ENCODE measurements at regions not wholly inside any gene's neighbourhood (a gene's known extent, or its start where the extent isn't known, plus 50 kb on each side); places are given as distances from the start of the nearest gene placed in this dataset.

DNA sequence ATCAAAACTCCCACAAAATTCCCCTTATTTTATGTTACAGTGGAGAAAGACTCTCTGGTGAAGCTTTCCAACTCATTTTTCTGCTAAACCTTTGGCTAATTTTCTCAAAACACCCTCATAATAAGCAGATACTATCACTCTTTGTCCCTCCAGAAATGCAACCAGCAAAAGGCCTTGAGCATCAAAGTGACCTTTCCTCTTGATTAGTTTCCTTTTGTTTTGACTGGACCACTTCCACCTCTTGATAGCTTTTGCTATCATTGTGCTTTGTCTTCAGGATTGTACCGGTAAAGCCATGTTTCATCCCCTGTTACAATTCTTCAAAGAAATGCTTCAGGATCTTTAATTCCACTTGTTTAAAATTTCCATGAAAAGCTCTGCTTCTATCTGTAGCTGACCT, 115.1 kb upstream of the SLC13A1 start:
- no peaks in the 10 kb centered on the region for H3K36me3 Mint-ChIP-seq (ENCODE audit: insufficient read depth, unreplicated experiment)
- CTCF ChIA-PET, result no interaction called here
- no peaks in the 10 kb centered on the region for H3K4me1 Mint-ChIP-seq (ENCODE audit: low read depth, unreplicated experiment)

DNA sequence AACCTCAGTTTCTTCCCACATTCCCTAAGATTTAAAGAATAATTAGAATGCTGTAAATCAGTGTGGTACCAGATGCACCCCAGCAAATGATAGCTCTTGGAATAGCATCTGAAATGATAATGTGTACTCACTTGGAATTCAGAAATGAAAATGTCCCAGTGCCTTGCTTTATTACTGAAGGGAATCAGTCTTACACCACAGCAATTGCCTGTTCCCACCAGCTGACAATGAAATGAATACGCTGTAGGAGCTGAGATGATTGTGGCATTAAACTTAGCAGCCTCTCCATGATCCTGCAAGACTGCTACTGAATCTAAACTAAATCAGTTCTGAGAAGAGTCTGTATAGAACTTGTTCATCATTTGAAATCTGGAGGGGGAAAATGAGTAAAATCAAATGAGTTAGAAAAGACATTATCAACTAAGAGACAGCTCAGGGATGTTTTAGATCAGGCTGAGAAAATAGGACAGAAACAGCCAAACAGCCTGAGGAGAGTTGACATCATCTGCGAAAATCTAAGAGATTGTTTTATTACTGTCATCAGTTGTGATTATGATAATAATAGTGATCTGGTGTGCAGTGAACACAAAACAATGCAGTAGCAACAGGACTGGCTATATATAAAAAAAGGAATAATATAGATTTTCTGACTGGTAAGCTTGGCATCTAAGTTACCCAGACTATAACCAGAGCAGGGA, 108.6 kb upstream of the SLC13A1 start:
- no peak for DNase-seq
- no peak overlapping the region for H3K27ac Mint-ChIP-seq (ENCODE audit: unreplicated experiment)
- H3K36me3 Mint-ChIP-seq (ENCODE audit: insufficient read depth, unreplicated experiment), result no peaks in the 10 kb centered on the region
- TF ChIP-seq, protein P1, sequence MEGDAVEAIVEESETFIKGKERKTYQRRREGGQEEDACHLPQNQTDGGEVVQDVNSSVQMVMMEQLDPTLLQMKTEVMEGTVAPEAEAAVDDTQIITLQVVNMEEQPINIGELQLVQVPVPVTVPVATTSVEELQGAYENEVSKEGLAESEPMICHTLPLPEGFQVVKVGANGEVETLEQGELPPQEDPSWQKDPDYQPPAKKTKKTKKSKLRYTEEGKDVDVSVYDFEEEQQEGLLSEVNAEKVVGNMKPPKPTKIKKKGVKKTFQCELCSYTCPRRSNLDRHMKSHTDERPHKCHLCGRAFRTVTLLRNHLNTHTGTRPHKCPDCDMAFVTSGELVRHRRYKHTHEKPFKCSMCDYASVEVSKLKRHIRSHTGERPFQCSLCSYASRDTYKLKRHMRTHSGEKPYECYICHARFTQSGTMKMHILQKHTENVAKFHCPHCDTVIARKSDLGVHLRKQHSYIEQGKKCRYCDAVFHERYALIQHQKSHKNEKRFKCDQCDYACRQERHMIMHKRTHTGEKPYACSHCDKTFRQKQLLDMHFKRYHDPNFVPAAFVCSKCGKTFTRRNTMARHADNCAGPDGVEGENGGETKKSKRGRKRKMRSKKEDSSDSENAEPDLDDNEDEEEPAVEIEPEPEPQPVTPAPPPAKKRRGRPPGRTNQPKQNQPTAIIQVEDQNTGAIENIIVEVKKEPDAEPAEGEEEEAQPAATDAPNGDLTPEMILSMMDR (IDR thresholded peaks at IDR 0.05; ENCODE audit: unreplicated experiment), result no peak
- no peaks in the 10 kb centered on the region for H3K27me3 Mint-ChIP-seq (ENCODE audit: unreplicated experiment)
- no peaks in the 10 kb centered on the region for H3K9me3 Mint-ChIP-seq (ENCODE audit: low read depth, unreplicated experiment)
- no TSS peak for BruUV-seq (replicated peaks)
- CTCF ChIA-PET, result no interaction called here
- H3K4me1 Mint-ChIP-seq (ENCODE audit: low read depth, unreplicated experiment), result no peaks in the 10 kb centered on the region
- no peak overlapping the region for H3K4me3 Mint-ChIP-seq (ENCODE audit: low read depth, unreplicated experiment)
- intact Hi-C loops (cut with micrococcal nuclease; ENCODE audit: unreplicated experiment), result no loop called here

More for the DNA sequence above, 115.1 kb upstream of the SLC13A1 start:
- H3K27me3 Mint-ChIP-seq (ENCODE audit: unreplicated experiment), result no peaks in the 10 kb centered on the region
- TF ChIP-seq, protein P1 (IDR thresholded peaks at IDR 0.05; ENCODE audit: unreplicated experiment), result no peak
- H3K27ac Mint-ChIP-seq (ENCODE audit: unreplicated experiment), result no peak overlapping the region
- intact Hi-C loops (cut with micrococcal nuclease; ENCODE audit: unreplicated experiment), result no loop called here
- no TSS peak for BruUV-seq (replicated peaks)
- H3K4me3 Mint-ChIP-seq (ENCODE audit: low read depth, unreplicated experiment), result no peak overlapping the region
- H3K9me3 Mint-ChIP-seq (ENCODE audit: low read depth, unreplicated experiment), result no peaks in the 10 kb centered on the region
- DNase-seq, result no peak

DNA sequence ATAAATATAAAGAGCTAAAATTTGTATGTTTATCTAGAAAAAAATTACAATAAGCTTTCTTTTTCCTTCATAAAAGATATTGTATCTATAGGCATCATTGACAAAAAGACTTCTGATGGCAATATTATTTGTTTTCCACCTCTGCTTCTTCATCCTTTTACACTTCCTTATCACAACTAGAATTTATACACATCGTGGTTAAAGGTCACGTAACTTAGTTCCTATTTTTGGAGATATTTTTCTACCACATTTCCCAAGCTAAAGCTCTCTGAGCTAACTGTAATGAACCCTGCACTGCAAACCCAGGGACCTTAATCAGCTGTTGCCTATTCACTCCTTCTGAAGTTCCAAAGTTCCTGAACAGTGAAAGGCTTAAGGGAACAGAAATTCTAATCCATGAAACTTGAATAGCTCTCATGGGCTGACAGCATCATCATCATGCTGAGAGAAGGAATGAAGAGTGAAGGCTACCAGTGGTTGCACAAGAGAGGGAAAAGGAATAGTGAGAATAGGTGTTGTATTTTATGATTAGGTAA, 106.1 kb upstream of the SLC13A1 start:
- BruUV-seq (replicated peaks), result no TSS peak
- no peaks in the 10 kb centered on the region for H3K4me1 Mint-ChIP-seq (ENCODE audit: low read depth, unreplicated experiment)
- peaks cover 4% of the 10 kb centered on the region for H3K9me3 Mint-ChIP-seq (ENCODE audit: low read depth, unreplicated experiment)
- H3K4me3 Mint-ChIP-seq (ENCODE audit: low read depth, unreplicated experiment), result no peak overlapping the region
- no peaks in the 10 kb centered on the region for H3K27me3 Mint-ChIP-seq (ENCODE audit: unreplicated experiment)
- intact Hi-C loops (cut with micrococcal nuclease; ENCODE audit: unreplicated experiment), result no loop called here
- CTCF ChIA-PET, result no interaction called here
- no peak for DNase-seq
- no peaks in the 10 kb centered on the region for H3K36me3 Mint-ChIP-seq (ENCODE audit: insufficient read depth, unreplicated experiment)
- H3K27ac Mint-ChIP-seq (ENCODE audit: unreplicated experiment), result no peak overlapping the region
- TF ChIP-seq, protein P1 (IDR thresholded peaks at IDR 0.05; ENCODE audit: unreplicated experiment), result no peak

DNA sequence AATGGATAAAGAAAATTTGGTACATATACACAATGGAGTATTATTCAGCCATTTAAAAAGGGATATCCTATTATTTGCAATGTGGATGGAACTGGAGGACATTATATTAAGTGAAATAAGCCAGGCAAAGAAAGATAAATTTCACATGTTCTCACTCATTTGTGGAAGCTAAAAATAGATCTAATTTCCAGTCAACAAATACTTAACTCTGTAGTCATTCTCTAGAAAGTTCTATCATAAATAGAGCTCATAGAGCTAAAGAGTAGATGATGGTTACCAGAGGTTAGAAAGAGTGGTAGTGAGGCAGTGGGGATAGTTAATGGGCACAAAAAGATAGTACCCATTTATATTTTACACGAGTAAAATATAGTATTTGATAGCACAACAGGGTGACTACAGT, 104.2 kb upstream of the SLC13A1 start:
- Mint-ChIP-seq H3K27me3 (ENCODE audit: unreplicated experiment) (no peaks in the 10 kb centered on the region), H3K9me3 (ENCODE audit: low read depth, unreplicated experiment) (peaks cover 4% of the 10 kb centered on the region), H3K27ac (ENCODE audit: unreplicated experiment) (no peak overlapping the region), H3K36me3 (ENCODE audit: insufficient read depth, unreplicated experiment) (no peaks in the 10 kb centered on the region), H3K4me1 (ENCODE audit: low read depth, unreplicated experiment) (no peaks in the 10 kb centered on the region), H3K4me3 (ENCODE audit: low read depth, unreplicated experiment) (no peak overlapping the region)
- CTCF ChIA-PET, result no interaction called here
- no TSS peak for BruUV-seq (replicated peaks)
- intact Hi-C loops (cut with micrococcal nuclease; ENCODE audit: unreplicated experiment), result no loop called here
- DNase-seq, result no peak
- TF ChIP-seq, protein P1 (IDR thresholded peaks at IDR 0.05; ENCODE audit: unreplicated experiment), result no peak

All from Calu3 (cell line).